ENCODE measurements at regions not wholly inside any gene's neighbourhood (a gene's known extent, or its start where the extent isn't known, plus 50 kb on each side); places are given as distances from the start of the nearest gene placed in this dataset.

GRCh38 chr6:115782612-115783011 lies 278.1 kb downstream of the FRK start:
- Mint-ChIP-seq H3K36me3 (no peaks in the 10 kb centered on the region), H3K4me3 (no peak overlapping the region), H3K27me3 (no peaks in the 10 kb centered on the region), H3K27ac (no peak overlapping the region), H3K4me1 (no peaks in the 10 kb centered on the region), H3K9me3 (peaks cover 0 to 5% (median 1%) of the 10 kb centered on the region in 11 donors)
- Histone ChIP-seq H3K4me1 (ENCODE audit: control insufficient read depth in 2 of 2, insufficient read depth in 2 of 2, low read length in 2 of 2) (no peaks in the 10 kb centered on the region), H3K9me3 (ENCODE audit: control insufficient read depth in 2 of 3, low read length in 3 of 3) (no peaks in the 10 kb centered on the region), H3K27ac (ENCODE audit: low read depth, low read length) (no peak overlapping the region), H3K4me3 (ENCODE audit: low read length) (no peak overlapping the region), H3K36me3 (ENCODE audit: control insufficient read depth in 2 of 3, insufficient read depth in 3 of 3, low read length in 3 of 3) (no peaks in the 10 kb centered on the region), H3K27me3 (ENCODE audit: control insufficient read depth in 2 of 2, insufficient read depth in 2 of 2, low read length in 2 of 2) (no peaks in the 10 kb centered on the region)
- ATAC-seq (no peak), DNase-seq (no peak)
- POLR2A ChIA-PET: no interaction called here
- intact Hi-C loops (cut with micrococcal nuclease): no loop called here
- CTCF ChIA-PET: no interaction called here

- ATAC-seq: no peak
- Histone ChIP-seq H3K4me3 (ENCODE audit: low read length) (no peak overlapping the region), H3K27me3 (ENCODE audit: control insufficient read depth in 2 of 2, insufficient read depth in 2 of 2, low read length in 2 of 2) (no peaks in the 10 kb centered on the region), H3K36me3 (ENCODE audit: control insufficient read depth in 2 of 3, insufficient read depth in 3 of 3, low read length in 3 of 3) (no peaks in the 10 kb centered on the region), H3K27ac (ENCODE audit: low read depth, low read length) (no peak overlapping the region), H3K4me1 (ENCODE audit: control insufficient read depth in 2 of 2, insufficient read depth in 2 of 2, low read length in 2 of 2) (no peaks in the 10 kb centered on the region), H3K9me3 (ENCODE audit: control insufficient read depth in 2 of 3, low read length in 3 of 3) (no peaks in the 10 kb centered on the region)
- Mint-ChIP-seq H3K36me3 (no peaks in the 10 kb centered on the region), H3K9me3 (peaks cover 0 to 7% (median 0%) of the 10 kb centered on the region in 11 donors), H3K4me3 (no peak overlapping the region), H3K4me1 (no peaks in the 10 kb centered on the region), H3K27ac (no peak overlapping the region), H3K27me3 (no peaks in the 10 kb centered on the region)
- no peak for DNase-seq
- CTCF ChIA-PET: no interaction called here
- intact Hi-C loops (cut with micrococcal nuclease): no loop called here
- POLR2A ChIA-PET: no interaction called here
These were observed 286.9 kb downstream of the FRK start for GRCh38 chr6:115773741-115774140.

GRCh38 chr6:115770851-115771250 lies 289.8 kb downstream of the FRK start:
- H3K4me1 ChIP-seq (ENCODE audit: control insufficient read depth in 2 of 2, insufficient read depth in 2 of 2, low read length in 2 of 2): no peaks in the 10 kb centered on the region
- intact Hi-C loops (cut with micrococcal nuclease): no loop called here
- DNase-seq: no peak
- H3K9me3 ChIP-seq (ENCODE audit: control insufficient read depth in 2 of 3, low read length in 3 of 3): no peaks in the 10 kb centered on the region
- CTCF ChIA-PET: no interaction called here
- H3K27ac Mint-ChIP-seq: no peak overlapping the region
- H3K36me3 ChIP-seq (ENCODE audit: control insufficient read depth in 2 of 3, insufficient read depth in 3 of 3, low read length in 3 of 3): no peaks in the 10 kb centered on the region
- no peak overlapping the region for H3K27ac ChIP-seq (ENCODE audit: low read depth, low read length)
- no peak overlapping the region for H3K4me3 Mint-ChIP-seq
- peaks cover 0 to 4% (median 0%) of the 10 kb centered on the region in 11 donors for H3K9me3 Mint-ChIP-seq
- H3K4me1 Mint-ChIP-seq: no peaks in the 10 kb centered on the region
- H3K27me3 ChIP-seq (ENCODE audit: control insufficient read depth in 2 of 2, insufficient read depth in 2 of 2, low read length in 2 of 2): no peaks in the 10 kb centered on the region
- ATAC-seq: no peak
- no peaks in the 10 kb centered on the region for H3K27me3 Mint-ChIP-seq
- POLR2A ChIA-PET: no interaction called here
- no peaks in the 10 kb centered on the region for H3K36me3 Mint-ChIP-seq
- H3K4me3 ChIP-seq (ENCODE audit: low read length): no peak overlapping the region

GRCh38 chr6:115768500-115768899 lies 292.2 kb downstream of the FRK start:
- Mint-ChIP-seq H3K36me3 (no peaks in the 10 kb centered on the region), H3K27me3 (no peaks in the 10 kb centered on the region), H3K9me3 (peaks cover 0 to 4% (median 0%) of the 10 kb centered on the region in 11 donors), H3K27ac (no peak overlapping the region), H3K4me1 (no peaks in the 10 kb centered on the region), H3K4me3 (no peak overlapping the region)
- no peak overlapping the region for H3K4me3 ChIP-seq (ENCODE audit: low read length)
- intact Hi-C loops (cut with micrococcal nuclease): no loop called here
- ChIA-PET CTCF (no interaction called here), POLR2A (no interaction called here)
- no peaks in the 10 kb centered on the region for H3K9me3 ChIP-seq (ENCODE audit: control insufficient read depth in 2 of 3, low read length in 3 of 3)
- H3K27me3 ChIP-seq (ENCODE audit: control insufficient read depth in 2 of 2, insufficient read depth in 2 of 2, low read length in 2 of 2): no peaks in the 10 kb centered on the region
- DNase-seq (no peak), ATAC-seq (no peak)
- no peaks in the 10 kb centered on the region for H3K4me1 ChIP-seq (ENCODE audit: control insufficient read depth in 2 of 2, insufficient read depth in 2 of 2, low read length in 2 of 2)
- no peaks in the 10 kb centered on the region for H3K36me3 ChIP-seq (ENCODE audit: control insufficient read depth in 2 of 3, insufficient read depth in 3 of 3, low read length in 3 of 3)
- no peak overlapping the region for H3K27ac ChIP-seq (ENCODE audit: low read depth, low read length)

- Mint-ChIP-seq H3K4me3 (no peak overlapping the region), H3K27ac (no peak overlapping the region), H3K4me1 (no peaks in the 10 kb centered on the region), H3K36me3 (no peaks in the 10 kb centered on the region), H3K27me3 (no peaks in the 10 kb centered on the region), H3K9me3 (peaks cover 0 to 4% (median 0%) of the 10 kb centered on the region in 11 donors)
- ATAC-seq: no peak
- no peaks in the 10 kb centered on the region for H3K36me3 ChIP-seq (ENCODE audit: control insufficient read depth in 2 of 3, insufficient read depth in 3 of 3, low read length in 3 of 3)
- no peak overlapping the region for H3K27ac ChIP-seq (ENCODE audit: low read depth, low read length)
- no peaks in the 10 kb centered on the region for H3K9me3 ChIP-seq (ENCODE audit: control insufficient read depth in 2 of 3, low read length in 3 of 3)
- H3K4me3 ChIP-seq (ENCODE audit: low read length): no peak overlapping the region
- CTCF ChIA-PET: no interaction called here
- no peaks in the 10 kb centered on the region for H3K27me3 ChIP-seq (ENCODE audit: control insufficient read depth in 2 of 2, insufficient read depth in 2 of 2, low read length in 2 of 2)
- POLR2A ChIA-PET: interaction anchor here (1.0 kb wide), 1 partner anchor 79 kb away, joined by 4 read pairs; no protein-coding TSS in a partner anchor
- DNase-seq: no peak
- intact Hi-C loops (cut with micrococcal nuclease): no loop called here
- H3K4me1 ChIP-seq (ENCODE audit: control insufficient read depth in 2 of 2, insufficient read depth in 2 of 2, low read length in 2 of 2): no peaks in the 10 kb centered on the region
These were observed 292.8 kb downstream of the FRK start for GRCh38 chr6:115767931-115768330.

GRCh38 chr6:115766745-115767462 lies 293.8 kb downstream of the FRK start:
- DNase-seq: no peak
- H3K9me3 ChIP-seq (ENCODE audit: control insufficient read depth in 2 of 3, low read length in 3 of 3): no peaks in the 10 kb centered on the region
- Mint-ChIP-seq H3K36me3 (no peaks in the 10 kb centered on the region), H3K9me3 (peaks cover 0 to 7% (median 0%) of the 10 kb centered on the region in 11 donors), H3K4me1 (no peaks in the 10 kb centered on the region), H3K27ac (no peak overlapping the region), H3K27me3 (no peaks in the 10 kb centered on the region), H3K4me3 (no peak overlapping the region)
- no peak overlapping the region for H3K4me3 ChIP-seq (ENCODE audit: low read length)
- H3K27me3 ChIP-seq (ENCODE audit: control insufficient read depth in 2 of 2, insufficient read depth in 2 of 2, low read length in 2 of 2): no peaks in the 10 kb centered on the region
- ATAC-seq: no peak
- CTCF ChIA-PET: no interaction called here
- POLR2A ChIA-PET: interaction anchor here (1.0 kb wide), 1 partner anchor 78 kb away, joined by 4 read pairs; no protein-coding TSS in a partner anchor
- intact Hi-C loops (cut with micrococcal nuclease): no loop called here
- no peaks in the 10 kb centered on the region for H3K36me3 ChIP-seq (ENCODE audit: control insufficient read depth in 2 of 3, insufficient read depth in 3 of 3, low read length in 3 of 3)
- H3K27ac ChIP-seq (ENCODE audit: low read depth, low read length): no peak overlapping the region
- H3K4me1 ChIP-seq (ENCODE audit: control insufficient read depth in 2 of 2, insufficient read depth in 2 of 2, low read length in 2 of 2): no peaks in the 10 kb centered on the region

- POLR2A ChIA-PET: no interaction called here
- H3K4me3 Mint-ChIP-seq: no peak overlapping the region
- ATAC-seq: no peak
These were observed 294.7 kb downstream of the FRK start for GRCh38 chr6:115765966-115766365.

More at GRCh38 chr6:115765966-115766365, 294.7 kb downstream of the FRK start:
- H3K9me3 Mint-ChIP-seq: peaks cover 0 to 8% (median 0%) of the 10 kb centered on the region in 11 donors
- no peaks in the 10 kb centered on the region for H3K27me3 ChIP-seq (ENCODE audit: control insufficient read depth in 2 of 2, insufficient read depth in 2 of 2, low read length in 2 of 2)
- CTCF ChIA-PET: no interaction called here
- H3K4me1 ChIP-seq (ENCODE audit: control insufficient read depth in 2 of 2, insufficient read depth in 2 of 2, low read length in 2 of 2): no peaks in the 10 kb centered on the region
- no peak overlapping the region for H3K27ac Mint-ChIP-seq
- intact Hi-C loops (cut with micrococcal nuclease): no loop called here
- H3K4me1 Mint-ChIP-seq: no peaks in the 10 kb centered on the region
- no peaks in the 10 kb centered on the region for H3K36me3 ChIP-seq (ENCODE audit: control insufficient read depth in 2 of 3, insufficient read depth in 3 of 3, low read length in 3 of 3)
- no peak overlapping the region for H3K4me3 ChIP-seq (ENCODE audit: low read length)
- H3K9me3 ChIP-seq (ENCODE audit: control insufficient read depth in 2 of 3, low read length in 3 of 3): no peaks in the 10 kb centered on the region
- H3K27ac ChIP-seq (ENCODE audit: low read depth, low read length): no peak overlapping the region
- no peaks in the 10 kb centered on the region for H3K27me3 Mint-ChIP-seq
- no peaks in the 10 kb centered on the region for H3K36me3 Mint-ChIP-seq
- DNase-seq: no peak

All from naive thymus-derived CD4-positive, alpha-beta T cell (primary cell).